Prostate gland (tissue), 2 donors: ENCODE measurements at regions not wholly inside any gene's neighbourhood (a gene's known extent, or its start where the extent isn't known, plus 50 kb on each side); places are given as distances from the start of the nearest gene placed in this dataset.

Experiments
- CTCF ChIP-seq, 4 experiments: fragments of 200-600 bp in 2 of 4; fragments of 450-650 bp in 2 of 4; sonication (generic) in 2 of 4; IDR thresholded peaks; 1 replicate in 3 of 4; 2 replicates in 1 of 4; pipeline ENCODE4 v1.5.1; 2016 to 2019; ENCODE audit warnings: antibody characterized with exemption in 4 of 4, mild to moderate bottlenecking in 2 of 4, moderate library complexity in 2 of 4
- POLR2AphosphoS5 ChIP-seq: sonication (generic); formaldehyde crosslinking; IDR thresholded peaks from one replicate; pipeline ENCODE4 v1.6.1; 2017; ENCODE audit warnings: antibody characterized with exemption

- TF ChIP-seq POLR2AphosphoS5 (no peak), CTCF (IDR thresholded peaks at IDR 0.05) (no peak)
These were observed 84.9 kb downstream of the ZIC5 start for GRCh38 chr13:99886706-99887105.
